CD14-positive monocyte (primary cell): ENCODE measurements at regions not wholly inside any gene's neighbourhood (a gene's known extent, or its start where the extent isn't known, plus 50 kb on each side); places are given as distances from the start of the nearest gene placed in this dataset.

ENCODE experiments used
- DNase-seq, 3 donors: peaks; one replicate each; pipeline ENCODE4 v3.0.0-alpha.2; 2011 to 2022
- H2AFZ ChIP-seq: 2 replicates; pipeline ENCODE4 v1.6.0; 2012; ENCODE audit warnings: mild to moderate bottlenecking, low read depth, low read length, inconsistent platforms; ENCODE audit not compliant: insufficient read depth, poor library complexity, severe bottlenecking
- H3K27ac ChIP-seq, 2 donors: 1 replicate in 1 of 2; 2 replicates in 1 of 2; pipeline ENCODE4 v1.5.1; 2012 to 2013; ENCODE audit warnings: low read length in 2 of 2, control low read depth in 1 of 2, inconsistent platforms in 1 of 2, low read depth in 1 of 2, mild to moderate bottlenecking in 1 of 2
- H3K27me3 ChIP-seq, 2 donors: one replicate each; pipeline versions ENCODE4 v1.6.0 to v1.6.1; 2011 to 2013; ENCODE audit warnings: low read length in 2 of 2; ENCODE audit not compliant: control insufficient read depth in 2 of 2, insufficient read depth in 2 of 2
- H3K36me3 ChIP-seq, 2 donors: replicated peaks in 1 of 2; 1 replicate in 1 of 2; 2 replicates in 1 of 2; pipeline versions ENCODE4 v1.5.1 to v1.6.1; 2012 to 2013; ENCODE audit warnings: low read length in 2 of 2, control low read depth in 1 of 2, inconsistent platforms in 1 of 2, mild to moderate bottlenecking in 1 of 2; ENCODE audit not compliant: insufficient read depth in 2 of 2, control insufficient read depth in 1 of 2
- H3K4me1 ChIP-seq, 2 donors: 1 replicate in 1 of 2; 2 replicates in 1 of 2; pipeline versions ENCODE4 v1.5.1 to v1.6.1; 2012 to 2013; ENCODE audit warnings: low read length in 2 of 2, control low read depth in 1 of 2, inconsistent platforms in 1 of 2, mild to moderate bottlenecking in 1 of 2, moderate library complexity in 1 of 2; ENCODE audit not compliant: insufficient read depth in 2 of 2, control insufficient read depth in 1 of 2
- H3K4me2 ChIP-seq: replicated peaks from 2 replicates; pipeline ENCODE3; 2012; ENCODE audit warnings: low read length, moderate library complexity, mild to moderate bottlenecking; ENCODE audit not compliant: poor library complexity, severe bottlenecking; ENCODE audit errors: extremely low read depth
- H3K4me3 ChIP-seq, 3 experiments: fragments of 200-600 bp in 1 of 3; sonication (generic) in 1 of 3; replicated peaks in 1 of 3; 1 replicate in 2 of 3; 2 replicates in 1 of 3; pipeline ENCODE4 v1.5.1; 2011 to 2013; ENCODE audit warnings: low read length in 3 of 3, mild to moderate bottlenecking in 3 of 3, control low read depth in 2 of 3, low read depth in 2 of 3, inconsistent platforms in 1 of 3, moderate library complexity in 1 of 3
- H3K79me2 ChIP-seq: 2 replicates; pipeline ENCODE4 v1.6.0; 2012; ENCODE audit warnings: mild to moderate bottlenecking, control low read depth, inconsistent platforms, low read length, moderate library complexity; ENCODE audit not compliant: insufficient read depth
- H3K9ac ChIP-seq: 2 replicates; pipeline ENCODE4 v1.6.0; 2017; ENCODE audit warnings: low read length, mild to moderate bottlenecking; ENCODE audit not compliant: insufficient read depth, poor library complexity, severe bottlenecking
- H3K9me3 ChIP-seq, 2 donors: replicated peaks in 1 of 2; 1 replicate in 1 of 2; 2 replicates in 1 of 2; pipeline versions ENCODE4 v1.5.1 to v1.6.1; 2012 to 2013; ENCODE audit warnings: low read length in 2 of 2, control low read depth in 1 of 2; ENCODE audit not compliant: control insufficient read depth in 1 of 2, insufficient read depth in 1 of 2
- H4K20me1 ChIP-seq: 2 replicates; pipeline ENCODE4 v1.6.0; 2012; ENCODE audit warnings: mild to moderate bottlenecking, low read length, control low read depth, moderate library complexity; ENCODE audit not compliant: insufficient read depth
- H3K27ac Mint-ChIP-seq, 7 donors: one replicate each; pipeline ENCODE4 v1.8.0; 2020; ENCODE audit warnings: mild to moderate bottlenecking in 7 of 7, mixed read lengths in 7 of 7, moderate library complexity in 6 of 7, inconsistent platforms in 2 of 7
- H3K27me3 Mint-ChIP-seq, 3 donors: one replicate each; pipeline ENCODE4 v1.8.0; 2021 to 2022; ENCODE audit warnings: low read depth in 3 of 3, mild to moderate bottlenecking in 3 of 3, mixed read lengths in 3 of 3, moderate library complexity in 3 of 3, inconsistent platforms in 1 of 3
- H3K36me3 Mint-ChIP-seq, 2 donors: one replicate each; pipeline ENCODE4 v1.8.0; 2020; ENCODE audit warnings: mixed read lengths in 2 of 2, inconsistent platforms in 1 of 2, mild to moderate bottlenecking in 1 of 2
- H3K4me1 Mint-ChIP-seq: one replicate; pipeline ENCODE4 v1.8.0; 2020; ENCODE audit warnings: mild to moderate bottlenecking, mixed read lengths
- H3K4me3 Mint-ChIP-seq, 2 donors: one replicate each; pipeline ENCODE4 v1.8.0; 2020; ENCODE audit warnings: mild to moderate bottlenecking in 2 of 2, mixed read lengths in 2 of 2, moderate library complexity in 1 of 2
- H3K9me3 Mint-ChIP-seq, 7 donors: one replicate each; pipeline ENCODE4 v1.8.0; 2020 to 2022; ENCODE audit warnings: mixed read lengths in 7 of 7, mild to moderate bottlenecking in 6 of 7, moderate library complexity in 6 of 7, inconsistent platforms in 2 of 7
- WGBS: methylation state at CpG from one replicate; pipeline ENCODE4 v1.1.5; 2013; ENCODE audit warnings: missing lambda C conversion rate; ENCODE audit not compliant: insufficient coverage; 5-methylcytosine and 5-hydroxymethylcytosine counted together
- intact Hi-C, 2 donors: fragments of 100-400 bp; cut with micrococcal nuclease; formaldehyde crosslinking; loops; one replicate each; pipeline versions ENCODE4 v1.15.0 to v1.15.1; 2023
- TF ChIP-seq, protein P1 (sequence below): fragments of 200-600 bp; IDR thresholded peaks from one replicate; pipeline ENCODE4 v1.8.0; 2022; ENCODE audit warnings: antibody characterized with exemption, mild to moderate bottlenecking

DNA sequence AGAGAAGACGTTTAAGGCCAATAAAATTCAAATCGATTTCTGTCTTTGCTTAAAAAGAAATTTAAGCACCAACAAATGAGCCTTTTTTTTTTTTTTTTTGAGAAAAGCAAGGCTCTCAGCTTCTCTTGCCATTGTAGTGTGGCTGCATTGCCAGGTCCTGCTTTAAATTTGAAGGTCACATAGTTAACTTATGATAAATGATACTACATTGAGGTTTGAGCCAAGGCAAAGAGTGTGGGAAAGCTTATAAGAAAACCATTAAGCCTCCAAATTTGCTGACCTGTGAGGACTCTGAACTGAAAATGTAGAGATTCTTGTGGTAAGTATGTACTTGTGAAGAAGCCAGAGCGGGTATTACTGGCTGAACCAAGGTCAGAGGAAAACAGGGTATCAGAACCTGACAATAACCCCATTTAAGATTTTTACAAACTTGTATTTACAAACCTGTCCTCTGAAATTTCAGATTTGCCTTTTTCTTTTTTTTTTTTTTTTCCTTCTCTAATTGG, 519.7 kb upstream of the RGMA start:
- no peak overlapping the region for H3K4me3 ChIP-seq
- peaks cover 1 to 2% (median 1%) of the 10 kb centered on the region in 3 donors for H3K27me3 Mint-ChIP-seq
- H2AFZ ChIP-seq = no peak overlapping the region
- H3K4me1 ChIP-seq = no peaks in the 10 kb centered on the region
- WGBS = 80% methylated on average over 1 of the region's 3 CpGs
- peaks cover 1% of the 10 kb centered on the region for H3K4me1 Mint-ChIP-seq
- H3K9ac ChIP-seq = no peak overlapping the region
- DNase-seq = no peak
- no peak overlapping the region for H3K27ac ChIP-seq
- H4K20me1 ChIP-seq = no peaks in the 10 kb centered on the region
- no peak overlapping the region for H3K4me2 ChIP-seq
- no peaks in the 10 kb centered on the region for H3K79me2 ChIP-seq
- no peaks in the 10 kb centered on the region for H3K27me3 ChIP-seq
- no peaks in the 10 kb centered on the region for H3K36me3 Mint-ChIP-seq
- intact Hi-C loops = no loop called here
- H3K4me3 Mint-ChIP-seq = no peak overlapping the region
- H3K36me3 ChIP-seq = no peaks in the 10 kb centered on the region
- TF ChIP-seq, protein P1, sequence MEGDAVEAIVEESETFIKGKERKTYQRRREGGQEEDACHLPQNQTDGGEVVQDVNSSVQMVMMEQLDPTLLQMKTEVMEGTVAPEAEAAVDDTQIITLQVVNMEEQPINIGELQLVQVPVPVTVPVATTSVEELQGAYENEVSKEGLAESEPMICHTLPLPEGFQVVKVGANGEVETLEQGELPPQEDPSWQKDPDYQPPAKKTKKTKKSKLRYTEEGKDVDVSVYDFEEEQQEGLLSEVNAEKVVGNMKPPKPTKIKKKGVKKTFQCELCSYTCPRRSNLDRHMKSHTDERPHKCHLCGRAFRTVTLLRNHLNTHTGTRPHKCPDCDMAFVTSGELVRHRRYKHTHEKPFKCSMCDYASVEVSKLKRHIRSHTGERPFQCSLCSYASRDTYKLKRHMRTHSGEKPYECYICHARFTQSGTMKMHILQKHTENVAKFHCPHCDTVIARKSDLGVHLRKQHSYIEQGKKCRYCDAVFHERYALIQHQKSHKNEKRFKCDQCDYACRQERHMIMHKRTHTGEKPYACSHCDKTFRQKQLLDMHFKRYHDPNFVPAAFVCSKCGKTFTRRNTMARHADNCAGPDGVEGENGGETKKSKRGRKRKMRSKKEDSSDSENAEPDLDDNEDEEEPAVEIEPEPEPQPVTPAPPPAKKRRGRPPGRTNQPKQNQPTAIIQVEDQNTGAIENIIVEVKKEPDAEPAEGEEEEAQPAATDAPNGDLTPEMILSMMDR = no peak
- H3K27ac Mint-ChIP-seq = no peak overlapping the region
- peaks cover 0 to 4% (median 0%) of the 10 kb centered on the region in 7 donors for H3K9me3 Mint-ChIP-seq
- no peaks in the 10 kb centered on the region for H3K9me3 ChIP-seq

DNA sequence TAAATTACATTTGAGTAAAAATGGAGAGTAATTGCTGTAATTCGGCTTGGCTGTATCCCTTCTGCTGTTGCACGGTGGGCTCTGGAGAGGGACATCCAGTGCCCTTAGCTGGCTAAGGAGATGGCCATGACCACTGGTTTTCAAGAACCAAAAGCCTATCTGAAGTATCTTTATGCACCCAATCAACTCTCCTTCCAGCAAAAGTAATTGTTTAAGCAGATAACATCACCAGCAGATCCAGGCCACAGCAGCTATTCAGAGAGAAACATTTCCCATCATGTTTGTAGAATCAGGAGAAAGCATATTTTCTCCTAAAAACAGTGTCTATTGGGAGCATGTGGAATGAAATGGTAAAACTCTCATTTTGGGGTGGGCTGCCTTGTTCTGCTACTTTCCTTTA, 514.5 kb upstream of the RGMA start:
- Histone ChIP-seq H3K4me1 (no peaks in the 10 kb centered on the region), H3K9me3 (no peaks in the 10 kb centered on the region), H4K20me1 (no peaks in the 10 kb centered on the region), H3K27ac (no peak overlapping the region), H3K27me3 (no peaks in the 10 kb centered on the region), H2AFZ (no peak overlapping the region), H3K4me3 (no peak overlapping the region), H3K36me3 (no peaks in the 10 kb centered on the region), H3K79me2 (no peaks in the 10 kb centered on the region), H3K4me2 (no peak overlapping the region), H3K9ac (no peak overlapping the region)
- Mint-ChIP-seq H3K9me3 (peaks cover 0 to 4% (median 0%) of the 10 kb centered on the region in 7 donors), H3K4me1 (no peaks in the 10 kb centered on the region), H3K27ac (no peak overlapping the region), H3K4me3 (no peak overlapping the region), H3K27me3 (peaks cover 0 to 2% (median 0%) of the 10 kb centered on the region in 3 donors), H3K36me3 (no peaks in the 10 kb centered on the region)
- 94% methylated on average over 2 of the region's 2 CpGs for whole genome bisulfite sequencing
- intact Hi-C loops = no loop called here
- TF ChIP-seq, protein P1 = no peak
- DNase-seq = no peak
